HUDEP-2 (cell line): ENCODE measurements at regions not wholly inside any gene's neighbourhood (a gene's known extent, or its start where the extent isn't known, plus 50 kb on each side); places are given as distances from the start of the nearest gene placed in this dataset.

Experiments
- DNase-seq, 76 experiments: peaks; one replicate each; lab custom pipeline; 2025; ENCODE audit not compliant: unreplicated experiment in 76 of 76; lab: John Stamatoyannopoulos, UW

DNA sequence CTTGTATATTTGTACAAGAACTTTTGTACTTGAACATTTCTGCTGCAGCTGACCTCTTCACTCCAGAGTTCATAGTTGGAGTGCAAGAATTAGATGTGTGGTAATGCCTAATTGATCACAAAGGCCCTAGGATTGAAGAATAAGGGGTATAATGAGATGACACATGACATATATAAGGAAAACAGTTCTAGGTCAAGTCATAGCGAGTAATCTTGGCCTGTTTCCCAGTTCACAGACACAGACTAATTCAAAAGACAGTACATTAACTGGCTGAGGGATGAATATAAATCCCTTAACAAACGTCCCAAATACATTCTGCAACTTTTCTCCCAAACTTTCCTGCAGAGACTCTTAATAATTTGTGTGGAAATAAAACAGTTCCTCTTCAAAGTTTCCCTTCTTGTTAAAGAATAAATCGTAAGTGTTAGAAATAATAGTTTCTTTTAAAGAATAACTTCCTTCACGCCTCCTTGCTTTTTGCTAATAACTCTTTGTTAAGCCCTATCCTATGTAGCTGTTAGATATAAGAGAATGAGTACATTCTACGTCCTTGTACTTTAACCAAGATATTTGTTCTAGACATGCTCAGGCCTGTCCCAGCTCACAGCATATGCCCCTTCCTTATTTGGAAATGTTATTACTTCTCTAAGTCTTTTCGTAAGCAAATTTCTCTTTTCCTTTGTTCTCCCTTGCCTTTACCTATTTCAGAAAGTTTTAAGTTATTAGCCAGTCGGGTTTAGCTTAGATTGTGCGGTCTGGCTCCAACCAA, 556.4 kb upstream of the CTNND2 start:
- no peak for DNase-seq

- no peak for DNase-seq
Measured at GRCh38 chr5:12459326-12459725, 555.1 kb upstream of the CTNND2 start.

DNA sequence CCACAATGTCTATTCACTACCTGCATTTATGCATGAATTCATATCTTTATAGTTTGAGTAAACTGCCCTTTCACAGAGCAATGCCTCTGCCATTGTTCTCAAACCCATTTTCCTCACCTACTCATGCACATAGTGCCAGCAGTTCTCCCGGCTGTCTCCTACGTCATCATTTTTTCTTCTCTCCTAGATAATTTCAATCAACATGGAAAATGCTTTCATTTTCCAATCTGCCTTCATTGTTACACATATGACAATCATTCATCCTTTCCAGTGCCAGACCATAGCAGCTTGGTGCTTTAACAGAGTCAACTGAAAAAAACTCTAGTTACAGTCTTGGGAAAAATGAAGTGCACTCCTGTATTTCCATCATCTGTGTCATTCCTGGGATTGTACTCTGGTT, 514.8 kb upstream of the CTNND2 start:
- DNase-seq = no peak

GRCh38 chr5:12413585-12413984, 509.3 kb upstream of the CTNND2 start:
- DNase-seq = no peak

GRCh38 chr5:12413075-12413474, 508.8 kb upstream of the CTNND2 start:
- DNase-seq = no peak

- DNase-seq = no peak
Measured at GRCh38 chr5:12399868-12400267, 495.6 kb upstream of the CTNND2 start.

- DNase-seq = no peak
Measured at GRCh38 chr5:12392246-12392645, 488.0 kb upstream of the CTNND2 start.

DNA sequence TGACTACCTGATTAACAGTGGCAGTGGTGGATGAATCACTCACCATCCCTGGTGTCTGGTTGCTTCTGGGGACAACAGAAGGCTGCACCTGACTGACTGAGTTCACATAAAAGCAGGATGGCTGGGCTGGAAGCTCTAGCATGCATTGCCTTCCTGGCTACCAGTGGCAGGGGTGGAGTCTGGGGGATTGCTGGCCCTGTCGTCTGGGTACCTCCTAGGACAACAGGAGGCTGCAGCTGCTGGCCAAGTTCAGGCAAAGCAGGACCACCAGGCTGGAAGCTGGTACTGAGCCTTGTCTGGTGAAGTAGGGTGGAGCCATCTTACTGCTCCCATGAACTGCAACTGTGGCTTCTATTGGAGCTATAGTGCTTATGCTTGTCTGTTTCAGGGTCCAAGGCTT, 480.8 kb upstream of the CTNND2 start:
- DNase-seq = no peak

DNA sequence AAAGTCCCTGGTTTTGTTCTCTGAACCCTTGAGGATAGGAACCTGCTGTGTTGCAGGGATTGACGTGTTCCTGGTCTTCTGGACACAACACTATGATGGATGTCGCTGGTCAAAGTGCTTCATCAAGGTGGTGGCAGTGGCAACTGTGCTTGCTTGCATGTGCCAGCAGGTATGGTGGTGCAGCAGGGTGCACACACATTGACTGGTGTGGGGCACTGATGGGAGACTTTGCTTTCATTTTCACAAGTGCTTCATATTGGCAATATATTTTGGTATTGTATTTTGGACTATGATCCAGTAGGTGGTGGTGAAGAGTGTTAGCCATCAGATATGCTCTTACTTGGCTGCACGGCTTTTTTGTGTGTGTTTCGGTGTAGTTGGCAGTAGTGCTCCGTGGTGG, 479.8 kb upstream of the CTNND2 start:
- no peak for DNase-seq

GRCh38 chr5:12367973-12368372, 463.7 kb upstream of the CTNND2 start:
- DNase-seq = no peak

- no peak for DNase-seq
Measured at GRCh38 chr5:12360218-12360617, 456.0 kb upstream of the CTNND2 start.

- DNase-seq = no peak
Measured at GRCh38 chr5:12358371-12359090, 454.3 kb upstream of the CTNND2 start.

DNA sequence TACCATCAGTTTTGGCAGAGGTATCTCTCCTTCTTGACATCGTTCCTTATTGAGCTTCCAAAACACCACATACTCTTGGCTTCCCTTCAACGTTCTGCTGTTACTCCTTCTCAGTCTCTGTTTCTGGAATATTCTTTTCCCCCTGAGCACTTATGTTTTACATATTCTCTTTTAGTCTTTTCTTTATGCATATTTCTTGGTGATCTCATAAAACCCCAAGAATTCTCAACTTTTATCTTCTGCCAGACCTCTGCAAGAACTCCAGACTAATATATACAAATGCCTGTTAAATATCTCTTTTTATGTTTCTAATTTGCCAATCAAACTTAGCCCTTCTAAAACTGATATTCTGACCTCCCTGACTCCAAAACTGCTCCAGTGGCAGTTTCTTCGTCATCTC, 453.4 kb upstream of the CTNND2 start:
- DNase-seq = no peak

- DNase-seq = no peak
Measured at GRCh38 chr5:12354686-12355085, 450.4 kb upstream of the CTNND2 start.

DNA sequence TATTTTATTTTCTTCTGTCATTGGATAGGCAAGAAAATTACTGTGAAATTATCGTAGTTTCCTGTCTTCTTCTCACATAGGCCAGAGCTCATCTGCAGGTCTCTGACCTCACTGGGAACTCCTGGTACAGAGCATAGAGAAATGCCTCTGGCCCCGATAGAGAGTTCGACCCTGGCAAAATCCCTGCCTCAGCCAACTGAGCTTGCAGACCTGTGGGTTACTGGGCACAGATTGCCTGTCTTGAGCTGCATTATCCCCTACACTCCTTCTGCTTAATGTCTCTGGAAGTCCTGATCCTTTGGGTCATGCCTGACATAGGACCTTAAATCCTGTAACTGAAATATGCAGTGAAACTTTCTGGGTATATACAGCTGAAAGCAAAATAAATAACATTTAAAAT, 439.3 kb upstream of the CTNND2 start:
- DNase-seq = no peak

GRCh38 chr5:12335938-12336337, 431.7 kb upstream of the CTNND2 start:
- no peak for DNase-seq

- DNase-seq = no peak
Measured at GRCh38 chr5:12332480-12332879, 428.2 kb upstream of the CTNND2 start.

DNA sequence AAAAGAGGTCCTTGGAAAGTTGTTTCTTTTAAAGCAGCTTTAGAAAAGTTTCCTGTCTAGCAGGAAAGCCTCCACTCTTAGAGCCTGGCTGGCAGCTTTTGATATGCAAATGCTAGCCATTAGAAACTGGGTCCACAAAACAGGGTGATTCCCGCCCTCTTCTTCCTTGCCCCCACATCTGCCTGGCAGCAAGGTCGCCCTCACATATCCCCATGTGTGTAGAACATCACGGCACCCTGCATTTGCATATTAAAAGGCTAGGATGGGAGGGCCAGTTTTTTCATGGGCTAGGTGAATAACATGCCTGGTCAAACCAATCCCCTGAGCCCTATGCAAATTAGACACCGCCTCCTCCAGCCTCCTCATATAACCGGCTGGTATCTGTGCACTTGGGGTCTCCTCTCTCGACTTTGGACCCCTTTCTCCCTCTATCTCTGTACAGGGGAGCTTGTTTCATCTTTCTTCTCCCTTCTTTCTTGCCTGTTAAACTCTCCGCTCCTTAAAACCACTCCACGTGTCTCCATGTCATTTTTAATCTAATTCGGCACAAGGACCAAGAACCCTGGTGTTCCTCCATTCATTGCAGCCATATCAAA, 426.8 kb upstream of the CTNND2 start:
- DNase-seq = no peak

DNA sequence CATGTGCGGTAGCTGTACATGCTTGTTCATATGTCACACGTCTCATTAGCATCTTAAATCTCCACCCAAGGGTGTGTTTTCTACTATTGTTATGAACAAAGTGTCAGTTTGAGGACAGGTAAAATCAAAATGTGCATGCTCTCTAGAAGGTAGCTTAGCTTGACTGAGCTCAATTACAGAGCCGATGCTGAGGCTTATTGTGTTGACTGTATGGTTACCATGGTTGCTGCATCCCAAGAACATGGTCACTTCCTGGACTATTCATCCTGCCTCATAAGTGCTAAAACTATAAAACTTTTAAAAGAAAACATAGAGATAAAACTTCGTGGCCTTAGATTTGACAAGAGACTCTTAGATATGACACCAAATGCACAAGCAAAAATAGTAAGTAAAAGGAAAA, 426.1 kb upstream of the CTNND2 start:
- DNase-seq = no peak

GRCh38 chr5:12323637-12324229, 419.5 kb upstream of the CTNND2 start:
- no peak for DNase-seq

GRCh38 chr5:12322042-12322441, 417.8 kb upstream of the CTNND2 start:
- no peak for DNase-seq

DNA sequence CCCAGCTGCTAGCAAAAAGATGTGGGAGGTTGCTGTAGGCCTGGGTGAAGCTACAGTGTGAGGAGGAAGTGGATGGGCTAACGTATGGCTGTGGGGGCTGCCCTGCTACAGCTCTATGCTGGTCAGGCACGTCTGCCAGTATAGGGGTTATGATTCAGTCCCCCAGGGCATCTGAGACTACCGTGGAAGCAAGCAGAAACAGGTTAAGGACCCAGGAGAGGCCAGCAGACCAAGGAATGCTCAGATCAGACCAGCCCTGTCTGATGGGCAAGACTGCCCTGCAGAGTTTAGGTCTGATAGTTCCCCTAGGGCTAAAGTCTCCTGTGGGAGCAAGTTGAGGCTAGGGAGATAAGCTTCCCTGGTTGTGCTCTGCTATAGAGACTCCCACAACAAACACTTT, 416.1 kb upstream of the CTNND2 start:
- no peak for DNase-seq
